Loucy (cell line): ENCODE measurements at regions not wholly inside any gene's neighbourhood (a gene's known extent, or its start where the extent isn't known, plus 50 kb on each side); places are given as distances from the start of the nearest gene placed in this dataset.
"Not testable (repeated sequence)": the region's sequence is repeated elsewhere in the genome, so short reads cannot be mapped to it uniquely, and the experiment has no call there.

Experiments used
- H2AFZ ChIP-seq: fragments of 200-600 bp; sonication (generic); 2 replicates; pipeline ENCODE4 v1.6.0; 2016; ENCODE audit warnings: antibody characterized with exemption, mild to moderate bottlenecking, low read length, moderate library complexity
- H3F3A ChIP-seq: fragments of 200-600 bp; 2 replicates; pipeline ENCODE4 v1.6.0; 2016; ENCODE audit warnings: antibody characterized with exemption, low read depth, mild to moderate bottlenecking
- H3K27me3 ChIP-seq: fragments of 200-600 bp; sonication (generic); 2 replicates; pipeline ENCODE4 v1.6.1; 2014; ENCODE audit warnings: low read length, mild to moderate bottlenecking; ENCODE audit not compliant: insufficient read depth, poor library complexity, severe bottlenecking
- H3K36me3 ChIP-seq: fragments of 200-600 bp; sonication (generic); 2 replicates; pipeline ENCODE4 v1.6.1; 2016; ENCODE audit warnings: low read length; ENCODE audit not compliant: insufficient read depth
- H3K4me1 ChIP-seq: fragments of 200-600 bp; sonication (generic); 2 replicates; pipeline ENCODE4 v1.5.1; 2014; ENCODE audit warnings: low read length, mild to moderate bottlenecking; ENCODE audit not compliant: insufficient read depth, poor library complexity, severe bottlenecking
- H3K4me2 ChIP-seq: fragments of 200-600 bp; sonication (generic); 2 replicates; pipeline ENCODE4 v1.6.0; 2014; ENCODE audit warnings: antibody characterized with exemption, low read length, low read depth, mild to moderate bottlenecking; ENCODE audit not compliant: poor library complexity, severe bottlenecking
- H3K4me3 ChIP-seq: fragments of 200-600 bp; sonication (generic); 2 replicates; pipeline ENCODE4 v1.5.1; 2014; ENCODE audit warnings: low read length, mild to moderate bottlenecking, mixed read lengths; ENCODE audit not compliant: poor library complexity, severe bottlenecking
- H3K79me2 ChIP-seq: fragments of 200-600 bp; sonication (generic); 2 replicates; pipeline ENCODE4 v1.6.1; 2014; ENCODE audit warnings: low read length; ENCODE audit not compliant: insufficient read depth
- H3K9ac ChIP-seq: fragments of 200-600 bp; sonication (generic); 2 replicates; pipeline ENCODE4 v1.6.0; 2014; ENCODE audit warnings: mild to moderate bottlenecking, low read depth, low read length, moderate library complexity; ENCODE audit not compliant: poor library complexity, severe bottlenecking
- H3K9me2 ChIP-seq: fragments of 200-600 bp; sonication (generic); replicated peaks from 2 replicates; pipeline ENCODE4 v1.6.1; 2016; ENCODE audit warnings: low read depth, low read length, mixed read lengths
- H3K9me3 ChIP-seq: fragments of 200-600 bp; sonication (generic); 2 replicates; pipeline ENCODE4 v1.6.1; 2014; ENCODE audit warnings: mild to moderate bottlenecking, antibody characterized with exemption, low read length, low read depth; ENCODE audit not compliant: insufficient read depth
- H4K20me1 ChIP-seq: fragments of 200-600 bp; sonication (generic); 2 replicates; pipeline ENCODE4 v1.6.0; 2014; ENCODE audit warnings: antibody characterized with exemption, low read length, mild to moderate bottlenecking; ENCODE audit not compliant: insufficient read depth, poor library complexity, severe bottlenecking
- CTCF ChIP-seq: fragments of 200-600 bp; sonication (generic); conservative IDR thresholded peaks from 2 replicates; pipeline ENCODE4 v1.5.1; 2014; ENCODE audit warnings: mild to moderate bottlenecking, antibody characterized with exemption, low read length
- EZH2phosphoT487 ChIP-seq: fragments of 200-600 bp; IDR thresholded peaks from 2 replicates; pipeline ENCODE4 v1.6.1; 2018; ENCODE audit warnings: antibody characterized with exemption, mild to moderate bottlenecking, moderate library complexity, borderline replicate concordance

DNA sequence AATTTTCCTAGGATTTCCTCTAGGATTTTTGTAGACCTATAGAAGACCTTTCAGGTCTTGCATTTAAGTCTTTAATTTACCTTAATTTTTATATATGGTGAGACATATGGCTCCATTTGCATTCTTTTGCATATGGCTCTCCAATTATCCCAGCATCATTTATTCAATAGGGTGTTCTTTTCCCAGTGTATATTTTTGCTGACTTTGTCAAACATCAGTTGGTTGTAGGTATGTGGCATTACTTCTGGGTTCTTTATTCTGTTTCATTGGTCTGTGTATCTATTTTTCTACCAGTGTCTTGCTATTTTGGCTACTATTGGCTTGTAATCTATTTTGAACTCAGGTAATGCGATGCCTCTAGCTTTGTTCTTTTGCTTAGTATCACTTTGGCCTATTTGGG is 239.8 kb upstream of the CNTNAP5 start:
- peaks cover 9% of the 10 kb centered on the region; the same call in 1 of the 2 replicates for H3K9me3 ChIP-seq
- no peak overlapping the region for H3K4me2 ChIP-seq
- no peak overlapping the region for H2AFZ ChIP-seq
- H3F3A ChIP-seq = no peaks in the 10 kb centered on the region
- no peaks in the 10 kb centered on the region for H3K4me1 ChIP-seq
- H3K79me2 ChIP-seq = no peaks in the 10 kb centered on the region
- no peaks in the 10 kb centered on the region for H3K27me3 ChIP-seq
- no peaks in the 10 kb centered on the region for H3K36me3 ChIP-seq
- TF ChIP-seq EZH2phosphoT487 = no peak
- TF ChIP-seq CTCF = no peak
- H3K9ac ChIP-seq = no peak overlapping the region
- no peak overlapping the region for H3K4me3 ChIP-seq
- H4K20me1 ChIP-seq = no peaks in the 10 kb centered on the region
- no peaks in the 10 kb centered on the region for H3K9me2 ChIP-seq

- peaks cover 30% of the 10 kb centered on the region for H3K4me1 ChIP-seq
- no peaks in the 10 kb centered on the region for H3K9me2 ChIP-seq
- no peak overlapping the region for H3K4me3 ChIP-seq
- no peaks in the 10 kb centered on the region for H4K20me1 ChIP-seq
- no peaks in the 10 kb centered on the region for H3K79me2 ChIP-seq
- no peak for TF ChIP-seq CTCF
- TF ChIP-seq EZH2phosphoT487 = no peak
- no peak overlapping the region for H3K9ac ChIP-seq
- no peaks in the 10 kb centered on the region for H3K36me3 ChIP-seq
- H3F3A ChIP-seq = no peaks in the 10 kb centered on the region
- peak overlapping the region; percentile 17 for H3K4me2 ChIP-seq
- H3K27me3 ChIP-seq = no peaks in the 10 kb centered on the region
- no peak overlapping the region for H2AFZ ChIP-seq
- H3K9me3 ChIP-seq = peaks cover 4% of the 10 kb centered on the region; the same call in 1 of the 2 replicates
Observed at GRCh38 chr2:123791207-123791606, 233.9 kb upstream of the CNTNAP5 start.

GRCh38 chr2:123791684-123792083 is 233.4 kb upstream of the CNTNAP5 start:
- Histone ChIP-seq H3K79me2 (no peaks in the 10 kb centered on the region), H4K20me1 (no peaks in the 10 kb centered on the region), H3K36me3 (no peaks in the 10 kb centered on the region), H3K4me1 (peaks cover 30% of the 10 kb centered on the region), H3K9me2 (no peaks in the 10 kb centered on the region), H3K9ac (no peak overlapping the region), H3K4me2 (peak overlapping the region; percentile 17), H2AFZ (no peak overlapping the region), H3F3A (no peaks in the 10 kb centered on the region), H3K27me3 (no peaks in the 10 kb centered on the region), H3K4me3 (no peak overlapping the region), H3K9me3 (no peaks in the 10 kb centered on the region)
- TF ChIP-seq CTCF (no peak), EZH2phosphoT487 (no peak)

DNA sequence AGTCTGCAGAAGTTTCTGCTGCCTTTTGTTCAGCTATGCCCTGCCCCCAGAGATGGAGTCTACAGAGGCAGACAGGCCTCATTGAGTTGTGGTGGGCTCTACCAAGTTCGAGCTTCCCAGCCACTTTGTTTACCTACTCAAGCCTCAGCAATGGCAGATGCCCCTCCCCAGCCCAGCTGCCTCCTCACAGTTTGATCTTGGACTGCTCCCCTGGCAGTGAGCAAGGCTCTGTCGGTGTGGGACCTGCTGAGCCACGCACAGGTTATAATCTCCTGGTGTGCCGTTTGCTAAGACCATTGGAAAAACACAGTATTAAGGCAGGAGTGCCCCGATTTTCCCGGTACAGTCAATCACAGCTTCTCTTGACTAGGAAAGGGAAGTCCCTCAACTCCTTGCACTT is 221.0 kb upstream of the CNTNAP5 start:
- not testable (repeated sequence) for H2AFZ ChIP-seq, H3K9ac ChIP-seq, H3K79me2 ChIP-seq, H3K9me2 ChIP-seq, H4K20me1 ChIP-seq, H3K4me2 ChIP-seq, H3K36me3 ChIP-seq, H3K4me3 ChIP-seq, H3K27me3 ChIP-seq, H3F3A ChIP-seq, H3K4me1 ChIP-seq
- peaks cover 14% of the 10 kb centered on the region; the same call in 1 of the 2 replicates for H3K9me3 ChIP-seq

DNA sequence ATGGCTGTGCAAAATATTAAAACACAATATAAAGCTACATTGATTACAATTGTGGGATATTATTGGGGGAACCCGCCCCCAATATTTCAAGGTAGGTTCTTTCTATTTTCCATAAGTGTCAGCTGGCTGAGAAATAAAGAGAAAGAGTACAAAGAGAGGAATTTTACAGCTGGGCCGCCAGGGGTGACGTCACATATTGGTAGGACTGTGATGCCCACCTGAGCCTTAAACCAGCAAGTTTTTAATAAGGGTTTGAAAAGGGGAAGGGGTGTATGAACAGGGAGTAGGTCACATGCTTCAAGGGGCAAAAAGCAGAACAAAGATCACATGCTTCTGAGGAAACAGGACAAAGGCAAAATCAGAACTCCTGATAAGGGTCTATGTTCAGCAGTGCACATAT is 219.3 kb upstream of the CNTNAP5 start:
- peaks cover 19% of the 10 kb centered on the region; the same call in 1 of the 2 replicates for H3K9me3 ChIP-seq
- not testable (repeated sequence) for H3K9ac ChIP-seq, H3K27me3 ChIP-seq

More for the DNA sequence above, 219.3 kb upstream of the CNTNAP5 start:
- H3K79me2 ChIP-seq, H3K4me3 ChIP-seq, H3K4me1 ChIP-seq, H3K4me2 ChIP-seq, H3F3A ChIP-seq, H2AFZ ChIP-seq, H3K36me3 ChIP-seq, H3K9me2 ChIP-seq, H4K20me1 ChIP-seq: not testable (repeated sequence)
